Omental fat pad (tissue), 3 donors: ENCODE measurements at regions not wholly inside any gene's neighbourhood (a gene's known extent, or its start where the extent isn't known, plus 50 kb on each side); places are given as distances from the start of the nearest gene placed in this dataset.

Experiments
- ATAC-seq: fragments of 150-250 bp; one replicate; pipeline ENCODE4 v1.9.1; 2016; ENCODE audit warnings: mild to moderate bottlenecking, moderate library complexity; ENCODE audit not compliant: low FRiP score
- DNase-seq: peaks from one replicate; pipeline ENCODE4 v3.0.0-alpha.2; 2019; ENCODE audit warnings: low spot score
- TF ChIP-seq, protein P1 (sequence below), 3 donors: fragments of 450-650 bp; IDR thresholded peaks; one replicate each; pipeline ENCODE4 v1.5.1; 2016 to 2017; ENCODE audit warnings: antibody characterized with exemption in 3 of 3, mild to moderate bottlenecking in 3 of 3, moderate library complexity in 2 of 3

DNA sequence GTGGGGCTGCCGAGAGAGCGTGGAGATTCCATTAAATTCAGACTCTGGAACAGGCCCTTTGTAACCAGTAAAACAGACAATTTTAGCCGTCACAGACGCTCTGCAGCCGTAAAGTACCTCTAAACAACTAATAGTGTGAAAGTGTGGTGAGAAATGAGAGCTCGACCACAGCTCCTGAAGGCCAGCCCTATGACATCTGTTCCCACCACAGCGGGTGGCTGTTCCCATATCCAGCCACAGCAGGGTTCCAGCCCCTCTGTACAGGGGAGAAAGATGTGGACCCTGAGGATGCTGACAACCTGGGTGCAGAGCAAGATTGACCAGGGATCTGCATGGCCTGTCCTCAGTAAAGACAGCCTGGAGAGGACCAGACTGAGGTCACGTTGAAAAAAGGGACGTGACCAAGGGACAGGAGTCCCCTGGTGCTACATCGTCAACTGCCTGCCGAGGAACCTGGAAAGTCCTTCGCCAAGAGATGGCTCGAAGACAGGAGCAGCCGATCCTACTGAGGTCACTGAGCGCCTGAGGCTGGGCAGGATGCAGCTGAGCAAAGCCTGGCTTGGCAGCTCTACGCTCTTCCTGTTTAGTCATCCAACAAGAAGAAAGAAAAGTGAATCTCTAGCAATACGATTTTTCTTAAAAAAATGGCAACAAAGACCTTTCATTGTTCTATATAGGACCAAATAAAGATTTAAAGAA is 831.7 kb downstream of the RNF144A start:
- no peak for DNase-seq
- no peak for ATAC-seq
- TF ChIP-seq, protein P1, sequence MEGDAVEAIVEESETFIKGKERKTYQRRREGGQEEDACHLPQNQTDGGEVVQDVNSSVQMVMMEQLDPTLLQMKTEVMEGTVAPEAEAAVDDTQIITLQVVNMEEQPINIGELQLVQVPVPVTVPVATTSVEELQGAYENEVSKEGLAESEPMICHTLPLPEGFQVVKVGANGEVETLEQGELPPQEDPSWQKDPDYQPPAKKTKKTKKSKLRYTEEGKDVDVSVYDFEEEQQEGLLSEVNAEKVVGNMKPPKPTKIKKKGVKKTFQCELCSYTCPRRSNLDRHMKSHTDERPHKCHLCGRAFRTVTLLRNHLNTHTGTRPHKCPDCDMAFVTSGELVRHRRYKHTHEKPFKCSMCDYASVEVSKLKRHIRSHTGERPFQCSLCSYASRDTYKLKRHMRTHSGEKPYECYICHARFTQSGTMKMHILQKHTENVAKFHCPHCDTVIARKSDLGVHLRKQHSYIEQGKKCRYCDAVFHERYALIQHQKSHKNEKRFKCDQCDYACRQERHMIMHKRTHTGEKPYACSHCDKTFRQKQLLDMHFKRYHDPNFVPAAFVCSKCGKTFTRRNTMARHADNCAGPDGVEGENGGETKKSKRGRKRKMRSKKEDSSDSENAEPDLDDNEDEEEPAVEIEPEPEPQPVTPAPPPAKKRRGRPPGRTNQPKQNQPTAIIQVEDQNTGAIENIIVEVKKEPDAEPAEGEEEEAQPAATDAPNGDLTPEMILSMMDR (IDR thresholded peaks at IDR 0.05) = no peak

DNA sequence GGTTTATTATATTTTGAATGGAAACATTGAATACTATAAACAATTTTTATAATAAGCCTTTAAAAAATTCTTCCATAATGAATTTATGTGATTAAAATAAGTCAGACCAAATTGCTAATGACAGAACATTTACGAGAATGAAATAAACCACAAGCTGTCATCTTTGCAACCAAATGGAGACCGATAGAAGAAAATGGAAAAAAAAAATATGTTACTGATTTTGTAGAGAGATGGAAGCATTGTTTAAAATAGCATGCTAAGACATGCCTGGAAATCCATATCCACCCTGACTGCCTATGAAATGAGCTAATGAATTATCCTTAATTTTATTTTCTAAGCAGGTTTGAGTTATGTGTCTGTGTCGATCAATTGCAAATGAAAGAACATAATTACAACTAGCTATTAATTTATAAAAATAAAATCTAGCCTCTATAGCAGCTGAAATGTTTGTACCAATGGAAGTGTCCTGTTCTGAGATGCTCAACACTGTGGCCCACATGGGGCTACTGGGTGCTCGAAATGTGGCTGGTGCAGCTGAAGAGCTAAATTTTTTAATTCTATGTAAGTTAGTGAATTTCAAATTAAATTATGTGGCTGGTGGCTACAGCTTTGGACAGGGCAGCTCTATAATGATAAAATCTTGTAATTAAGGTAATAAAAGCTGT is 832.8 kb downstream of the RNF144A start:
- ATAC-seq (no peak), DNase-seq (no peak)
- TF ChIP-seq, protein P1 (IDR thresholded peaks at IDR 0.05) = no peak

DNA sequence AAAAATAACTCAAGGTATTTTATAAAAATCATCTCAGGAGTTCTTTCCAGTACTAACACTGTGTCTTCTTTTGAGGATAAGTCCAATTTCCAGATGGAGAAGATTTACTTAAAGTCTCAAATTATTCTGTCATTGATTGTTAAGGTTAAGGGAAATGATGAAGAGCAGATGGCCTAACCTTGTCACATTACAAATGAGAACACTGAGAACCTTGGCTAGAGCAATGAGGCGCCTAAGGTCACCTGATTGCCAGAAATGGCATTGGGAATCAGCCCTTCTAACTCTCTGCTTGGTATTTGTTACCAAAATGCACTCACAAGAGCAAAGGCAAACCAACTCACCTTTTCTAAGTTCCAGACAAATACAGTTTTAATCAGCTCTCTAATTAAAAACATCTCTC is 835.1 kb downstream of the RNF144A start:
- ATAC-seq (no peak), DNase-seq (no peak)
- TF ChIP-seq, protein P1 (IDR thresholded peaks at IDR 0.05) = no peak

DNA sequence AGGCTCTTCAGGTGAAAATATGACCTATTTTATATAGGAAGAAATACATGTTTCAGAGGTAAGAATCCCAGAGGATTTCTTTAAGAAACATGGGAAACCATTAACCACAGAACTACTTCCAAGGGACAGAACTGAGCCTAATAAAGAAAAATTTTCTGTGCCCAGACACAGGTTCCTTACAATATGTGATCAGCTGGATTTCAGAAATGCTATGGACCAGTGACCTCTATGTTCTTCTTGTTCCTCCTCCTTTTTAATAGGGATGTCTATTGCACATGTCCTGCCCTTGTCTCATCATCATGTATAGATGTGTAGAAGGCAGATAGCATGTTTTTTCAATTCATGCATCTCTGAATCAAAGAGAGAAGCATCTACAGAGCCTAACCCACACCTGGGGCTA is 836.6 kb downstream of the RNF144A start:
- ATAC-seq (no peak), DNase-seq (no peak)
- TF ChIP-seq, protein P1 (IDR thresholded peaks at IDR 0.05) = no peak

DNA sequence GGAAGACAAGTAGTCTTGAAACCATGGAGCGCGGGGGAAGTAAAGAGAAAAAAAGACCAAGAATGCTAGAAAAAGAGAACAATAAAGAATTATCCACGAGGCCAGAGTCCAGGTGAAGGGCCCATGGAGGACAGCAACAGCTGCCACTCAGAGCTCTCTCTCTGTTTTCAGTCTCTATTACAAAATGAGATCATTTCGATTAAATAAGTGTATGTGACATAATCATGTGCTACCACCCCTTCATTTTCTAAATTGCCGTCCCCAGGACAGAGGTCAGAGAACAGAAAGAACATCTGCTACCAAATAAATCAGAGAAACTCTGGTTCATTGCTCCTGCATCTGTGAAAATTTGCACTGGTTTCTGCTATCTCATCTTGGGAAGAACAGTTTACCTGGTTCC is 838.7 kb downstream of the RNF144A start:
- TF ChIP-seq, protein P1 (IDR thresholded peaks at IDR 0.05) = no peak
- ATAC-seq (no peak), DNase-seq (no peak)

DNA sequence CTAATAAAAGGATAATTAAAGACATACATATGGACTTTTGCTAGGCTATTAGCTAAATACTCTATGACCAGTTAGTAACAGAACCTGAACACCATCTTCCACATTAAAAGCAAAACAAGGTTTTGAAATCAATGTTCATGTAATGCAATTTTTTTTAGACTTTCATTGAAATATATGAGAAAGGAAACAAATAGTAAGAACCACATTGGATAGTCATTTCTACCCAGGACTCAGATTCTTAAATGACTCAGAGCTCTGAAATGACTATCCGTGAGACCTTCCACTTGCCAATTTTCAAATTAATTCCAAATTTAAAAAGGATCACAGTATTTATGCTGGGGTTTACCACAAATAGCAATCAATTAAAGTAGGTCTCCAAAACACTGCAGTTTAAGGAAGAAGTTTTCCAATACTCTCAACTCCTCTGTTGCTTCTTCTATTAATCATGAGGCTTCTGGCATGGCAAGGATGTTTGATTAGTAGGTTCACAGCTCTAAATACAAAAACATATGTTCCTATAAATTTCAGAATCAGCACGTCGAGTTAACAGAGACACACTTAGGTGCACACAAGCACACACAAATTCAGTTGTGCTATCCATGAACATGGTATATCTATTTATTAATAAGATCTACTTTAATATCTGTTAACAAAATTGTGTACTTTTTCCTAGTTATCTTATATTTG is 841.0 kb downstream of the RNF144A start:
- TF ChIP-seq, protein P1 (IDR thresholded peaks at IDR 0.05) = no peak
- ATAC-seq (no peak), DNase-seq (no peak)
